ENCODE measurements at regions not wholly inside any gene's neighbourhood (a gene's known extent, or its start where the extent isn't known, plus 50 kb on each side); places are given as distances from the start of the nearest gene placed in this dataset.

GRCh38 chr1:221881805-221882581, 140.1 kb upstream of the DUSP10 start:
- TF ChIP-seq POLR2AphosphoS5 (IDR thresholded peaks at IDR 0.05), result no peak
- TF ChIP-seq EP300 (IDR thresholded peaks at IDR 0.05), result no peak
- TF ChIP-seq, protein P1, sequence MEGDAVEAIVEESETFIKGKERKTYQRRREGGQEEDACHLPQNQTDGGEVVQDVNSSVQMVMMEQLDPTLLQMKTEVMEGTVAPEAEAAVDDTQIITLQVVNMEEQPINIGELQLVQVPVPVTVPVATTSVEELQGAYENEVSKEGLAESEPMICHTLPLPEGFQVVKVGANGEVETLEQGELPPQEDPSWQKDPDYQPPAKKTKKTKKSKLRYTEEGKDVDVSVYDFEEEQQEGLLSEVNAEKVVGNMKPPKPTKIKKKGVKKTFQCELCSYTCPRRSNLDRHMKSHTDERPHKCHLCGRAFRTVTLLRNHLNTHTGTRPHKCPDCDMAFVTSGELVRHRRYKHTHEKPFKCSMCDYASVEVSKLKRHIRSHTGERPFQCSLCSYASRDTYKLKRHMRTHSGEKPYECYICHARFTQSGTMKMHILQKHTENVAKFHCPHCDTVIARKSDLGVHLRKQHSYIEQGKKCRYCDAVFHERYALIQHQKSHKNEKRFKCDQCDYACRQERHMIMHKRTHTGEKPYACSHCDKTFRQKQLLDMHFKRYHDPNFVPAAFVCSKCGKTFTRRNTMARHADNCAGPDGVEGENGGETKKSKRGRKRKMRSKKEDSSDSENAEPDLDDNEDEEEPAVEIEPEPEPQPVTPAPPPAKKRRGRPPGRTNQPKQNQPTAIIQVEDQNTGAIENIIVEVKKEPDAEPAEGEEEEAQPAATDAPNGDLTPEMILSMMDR (IDR thresholded peaks at IDR 0.05), result no peak
- no peak for TF ChIP-seq POLR2A (IDR thresholded peaks at IDR 0.05)

Measured in stomach (tissue), 4 donors.